ENCODE measurements at regions not wholly inside any gene's neighbourhood (a gene's known extent, or its start where the extent isn't known, plus 50 kb on each side); places are given as distances from the start of the nearest gene placed in this dataset.

GRCh38 chr13:84238381-84238780 lies 356.1 kb upstream of the SLITRK1 start (continued):
- TF ChIP-seq CEBPZ (IDR thresholded peaks at IDR 0.05; ENCODE audit: low read depth, low read length) = no peak
- no peak for TF ChIP-seq PAX5 (IDR thresholded peaks at IDR 0.05; ENCODE audit: borderline replicate concordance, low read depth, low read length)
- no peak for TF ChIP-seq USF1 (IDR thresholded peaks at IDR 0.05; ENCODE audit: borderline replicate concordance, extremely low read length, insufficient read depth, low read depth, low read length)
- TF ChIP-seq NFYB (IDR thresholded peaks at IDR 0.05; ENCODE audit: insufficient read depth, low read depth, low read length) = no peak
- no peak for TF ChIP-seq ZNF384 (IDR thresholded peaks at IDR 0.05; ENCODE audit: borderline replicate concordance, low read depth, low read length)
- TF ChIP-seq ZNF207 (IDR thresholded peaks at IDR 0.05; ENCODE audit: borderline replicate concordance) = no peak

- Histone ChIP-seq H4K20me1 (ENCODE audit: control insufficient read depth, insufficient read depth) (no peaks in the 10 kb centered on the region), H3K9me3 (replicated peaks; ENCODE audit: control insufficient read depth, insufficient read depth, low read length) (no peaks in the 10 kb centered on the region), H3K4me3 (no peak overlapping the region), H3K4me1 (ENCODE audit: control insufficient read depth, insufficient read depth, low read length) (no peaks in the 10 kb centered on the region), H3K79me2 (ENCODE audit: control insufficient read depth, insufficient read depth, low read length) (no peaks in the 10 kb centered on the region), H2AFZ (ENCODE audit: control insufficient read depth, low read depth, low read length) (no peak overlapping the region), H3K27ac (ENCODE audit: control insufficient read depth, insufficient read depth) (no peak overlapping the region), H3K27me3 (replicated peaks in 1 of 2; ENCODE audit: control insufficient read depth in 2 of 2, insufficient read depth in 2 of 2, low read length in 1 of 2) (no peaks in the 10 kb centered on the region), H3K9ac (ENCODE audit: control insufficient read depth, insufficient read depth, low read length) (no peak overlapping the region), H3K4me2 (ENCODE audit: control insufficient read depth, insufficient read depth) (no peak overlapping the region), H3K36me3 (ENCODE audit: control insufficient read depth in 2 of 2, insufficient read depth in 2 of 2, low read length in 1 of 2) (no peaks in the 10 kb centered on the region)
- ChIA-PET POLR2A (no interaction called here), CTCF (no interaction called here), SMC1A (ENCODE audit: uncharacterized antibody, unreplicated experiment) (no interaction called here), RAD21 (ENCODE audit: unreplicated experiment) (no interaction called here)
- in situ Hi-C loops (cut with MboI) = no loop called here
- BruUV-seq (replicated peaks) = no TSS peak
- DNase-seq (ENCODE audit: low read depth, low spot score) = no peak
- intact Hi-C loops (cut with micrococcal nuclease; ENCODE audit: unreplicated experiment) = no loop called here
- no peak for ATAC-seq
- 2% methylated on average over 3 of the region's 3 CpGs for WGBS (ENCODE audit: insufficient coverage, insufficient replicate concordance, low lambda C conversion rate, missing lambda C conversion rate)
- no peak for FAIRE-seq
- TF ChIP-seq SRF (IDR thresholded peaks at IDR 0.05; ENCODE audit: low read depth in 2 of 2, low read length in 2 of 2) (no peak), ZBTB40 (IDR thresholded peaks at IDR 0.05; ENCODE audit: borderline replicate concordance) (no peak), NFYA (IDR thresholded peaks at IDR 0.05; ENCODE audit: borderline replicate concordance, low read depth, low read length) (no peak), ZSCAN29 (IDR thresholded peaks at IDR 0.05) (no peak), ASH2L (IDR thresholded peaks at IDR 0.05; ENCODE audit: borderline replicate concordance, low read depth) (no peak), GATAD2B (conservative IDR thresholded peaks at IDR 0.05; ENCODE audit: low read depth) (no peak), RB1 (IDR thresholded peaks at IDR 0.05; ENCODE audit: borderline replicate concordance) (no peak), TAF1 (IDR thresholded peaks at IDR 0.05; ENCODE audit: borderline replicate concordance, low read depth, low read length) (no peak), MAX (IDR thresholded peaks at IDR 0.05; ENCODE audit: low read depth, low read length) (no peak)
These were observed 354.9 kb upstream of the SLITRK1 start for GRCh38 chr13:84237143-84237542.
